ENCODE measurements at regions not wholly inside any gene's neighbourhood (a gene's known extent, or its start where the extent isn't known, plus 50 kb on each side); places are given as distances from the start of the nearest gene placed in this dataset.

DNA sequence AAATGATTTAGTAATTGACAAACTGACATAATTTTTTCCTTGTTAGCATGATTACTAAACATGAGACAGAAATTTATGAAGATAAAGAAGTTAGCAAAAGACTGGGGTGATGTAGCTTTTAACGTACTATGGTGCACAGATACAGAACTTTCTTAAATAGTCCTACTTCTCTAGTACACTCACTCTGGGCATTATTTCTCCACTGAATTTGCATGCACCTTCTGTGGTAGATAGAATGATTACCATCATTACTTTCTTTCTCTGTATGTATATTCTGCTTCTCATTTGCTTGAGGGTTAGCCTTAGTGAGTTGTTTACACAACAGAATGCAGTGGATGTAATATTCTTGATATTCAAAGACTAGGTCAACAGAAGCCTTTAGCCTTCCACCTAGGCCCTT, 173.1 kb upstream of the EPHA7 start:
- ChIA-PET POLR2A (ENCODE audit: unreplicated experiment) (no interaction called here), CTCF (no interaction called here)
- Histone ChIP-seq H2AFZ (no peak overlapping the region), H3K4me3 (no peak overlapping the region), H3K27me3 (ENCODE audit: insufficient read depth, low read depth) (no peaks in the 10 kb centered on the region), H3K36me3 (ENCODE audit: low read depth) (no peaks in the 10 kb centered on the region), H4K20me1 (ENCODE audit: insufficient read depth) (no peaks in the 10 kb centered on the region), H3K9me2 (ENCODE audit: insufficient read depth) (no peaks in the 10 kb centered on the region), H3K79me2 (ENCODE audit: low read depth) (no peaks in the 10 kb centered on the region), H3K4me2 (no peak overlapping the region), H3K27ac (no peak overlapping the region), H3K4me1 (replicated peaks; ENCODE audit: insufficient read depth) (no peaks in the 10 kb centered on the region), H3F3A (ENCODE audit: insufficient read depth, low read depth) (no peaks in the 10 kb centered on the region), H3K9me3 (ENCODE audit: insufficient read depth, low read depth) (no peaks in the 10 kb centered on the region)
- intact Hi-C loops (cut with micrococcal nuclease; ENCODE audit: unreplicated experiment): no loop called here
- TF ChIP-seq, protein P1, sequence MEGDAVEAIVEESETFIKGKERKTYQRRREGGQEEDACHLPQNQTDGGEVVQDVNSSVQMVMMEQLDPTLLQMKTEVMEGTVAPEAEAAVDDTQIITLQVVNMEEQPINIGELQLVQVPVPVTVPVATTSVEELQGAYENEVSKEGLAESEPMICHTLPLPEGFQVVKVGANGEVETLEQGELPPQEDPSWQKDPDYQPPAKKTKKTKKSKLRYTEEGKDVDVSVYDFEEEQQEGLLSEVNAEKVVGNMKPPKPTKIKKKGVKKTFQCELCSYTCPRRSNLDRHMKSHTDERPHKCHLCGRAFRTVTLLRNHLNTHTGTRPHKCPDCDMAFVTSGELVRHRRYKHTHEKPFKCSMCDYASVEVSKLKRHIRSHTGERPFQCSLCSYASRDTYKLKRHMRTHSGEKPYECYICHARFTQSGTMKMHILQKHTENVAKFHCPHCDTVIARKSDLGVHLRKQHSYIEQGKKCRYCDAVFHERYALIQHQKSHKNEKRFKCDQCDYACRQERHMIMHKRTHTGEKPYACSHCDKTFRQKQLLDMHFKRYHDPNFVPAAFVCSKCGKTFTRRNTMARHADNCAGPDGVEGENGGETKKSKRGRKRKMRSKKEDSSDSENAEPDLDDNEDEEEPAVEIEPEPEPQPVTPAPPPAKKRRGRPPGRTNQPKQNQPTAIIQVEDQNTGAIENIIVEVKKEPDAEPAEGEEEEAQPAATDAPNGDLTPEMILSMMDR (conservative IDR thresholded peaks at IDR 0.05): no peak
- no peak for TF ChIP-seq EZH2 (IDR thresholded peaks at IDR 0.05; ENCODE audit: low read depth)
- no peak for DNase-seq
- BruUV-seq (replicated peaks): no TSS peak

DNA sequence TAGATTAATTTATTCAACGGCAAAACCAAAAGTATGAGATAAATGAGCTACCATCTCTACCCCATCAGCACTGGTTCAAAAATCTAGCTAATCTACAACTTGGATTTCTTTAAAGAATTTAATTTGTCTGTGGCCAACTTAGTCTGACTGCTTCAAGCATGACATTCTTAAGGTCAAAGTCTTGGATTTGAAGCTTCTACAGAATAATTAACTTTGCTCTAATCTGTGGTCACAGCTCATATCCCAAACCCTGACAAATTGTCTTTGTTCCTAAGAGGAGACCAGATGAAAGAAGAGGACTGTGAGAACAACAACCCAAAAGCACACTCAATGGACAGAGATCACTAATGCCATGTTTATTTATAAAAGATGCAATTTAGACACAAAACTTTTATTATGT, 166.9 kb upstream of the EPHA7 start:
- H3K9me2 ChIP-seq (ENCODE audit: insufficient read depth): no peaks in the 10 kb centered on the region
- intact Hi-C loops (cut with micrococcal nuclease; ENCODE audit: unreplicated experiment): no loop called here
- no peaks in the 10 kb centered on the region for H3K4me1 ChIP-seq (replicated peaks; ENCODE audit: insufficient read depth)
- H3K4me2 ChIP-seq: no peak overlapping the region
- ChIA-PET POLR2A (ENCODE audit: unreplicated experiment) (no interaction called here), CTCF (no interaction called here)
- no peaks in the 10 kb centered on the region for H3K36me3 ChIP-seq (ENCODE audit: low read depth)
- BruUV-seq (replicated peaks): no TSS peak
- H3F3A ChIP-seq (ENCODE audit: insufficient read depth, low read depth): no peaks in the 10 kb centered on the region
- H3K79me2 ChIP-seq (ENCODE audit: low read depth): no peaks in the 10 kb centered on the region
- H3K27ac ChIP-seq: no peak overlapping the region
- no peaks in the 10 kb centered on the region for H3K27me3 ChIP-seq (ENCODE audit: insufficient read depth, low read depth)
- no peak for DNase-seq
- H4K20me1 ChIP-seq (ENCODE audit: insufficient read depth): no peaks in the 10 kb centered on the region
- H3K4me3 ChIP-seq: no peak overlapping the region
- TF ChIP-seq, protein P1 (conservative IDR thresholded peaks at IDR 0.05): no peak
- no peak for TF ChIP-seq EZH2 (IDR thresholded peaks at IDR 0.05; ENCODE audit: low read depth)
- no peak overlapping the region for H2AFZ ChIP-seq
- H3K9me3 ChIP-seq (ENCODE audit: insufficient read depth, low read depth): no peaks in the 10 kb centered on the region

DNA sequence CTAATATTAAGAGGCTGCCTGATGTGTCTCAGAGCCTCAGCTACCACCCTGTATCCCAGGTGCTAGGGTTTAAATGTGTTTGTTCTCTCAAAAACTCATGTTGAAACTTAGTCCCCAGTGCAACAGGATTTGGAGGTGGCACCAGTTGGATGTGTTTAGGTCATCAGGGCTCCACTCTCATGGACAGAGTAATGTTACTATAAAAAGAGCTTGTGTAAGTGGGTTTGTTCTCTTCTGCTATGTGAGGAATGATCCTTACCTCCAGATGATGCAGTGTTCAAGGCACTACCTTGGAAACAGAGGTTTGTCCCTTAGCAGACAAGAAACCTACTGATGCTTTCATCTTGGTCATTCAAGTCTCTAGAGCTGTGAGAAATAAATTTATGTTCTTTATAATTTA, 164.9 kb upstream of the EPHA7 start:
- POLR2A ChIA-PET (ENCODE audit: unreplicated experiment): no interaction called here
- no peaks in the 10 kb centered on the region for H3K27me3 ChIP-seq (ENCODE audit: insufficient read depth, low read depth)
- H4K20me1 ChIP-seq (ENCODE audit: insufficient read depth): no peaks in the 10 kb centered on the region
- H3K9me3 ChIP-seq (ENCODE audit: insufficient read depth, low read depth): no peaks in the 10 kb centered on the region
- no TSS peak for BruUV-seq (replicated peaks)
- H2AFZ ChIP-seq: no peak overlapping the region
- no peaks in the 10 kb centered on the region for H3K36me3 ChIP-seq (ENCODE audit: low read depth)
- H3K4me1 ChIP-seq (replicated peaks; ENCODE audit: insufficient read depth): no peaks in the 10 kb centered on the region
- TF ChIP-seq, protein P1 (conservative IDR thresholded peaks at IDR 0.05): no peak
- no peak for TF ChIP-seq EZH2 (IDR thresholded peaks at IDR 0.05; ENCODE audit: low read depth)
- intact Hi-C loops (cut with micrococcal nuclease; ENCODE audit: unreplicated experiment): no loop called here
- no peaks in the 10 kb centered on the region for H3K79me2 ChIP-seq (ENCODE audit: low read depth)
- no peak for DNase-seq
- H3F3A ChIP-seq (ENCODE audit: insufficient read depth, low read depth): no peaks in the 10 kb centered on the region
- H3K4me2 ChIP-seq: no peak overlapping the region
- H3K9me2 ChIP-seq (ENCODE audit: insufficient read depth): no peaks in the 10 kb centered on the region
- no peak overlapping the region for H3K27ac ChIP-seq
- H3K4me3 ChIP-seq: no peak overlapping the region
- CTCF ChIA-PET: no interaction called here
